ENCODE measurements at regions not wholly inside any gene's neighbourhood (a gene's known extent, or its start where the extent isn't known, plus 50 kb on each side); places are given as distances from the start of the nearest gene placed in this dataset.

- TF ChIP-seq CHD2 (IDR thresholded peaks at IDR 0.05; ENCODE audit: low read length, partially characterized antibody) (no peak), POLR2AphosphoS5 (IDR thresholded peaks at IDR 0.05; ENCODE audit: low read depth, low read length) (no peak), CTCF (IDR thresholded peaks at IDR 0.05) (no peak), MXI1 (IDR thresholded peaks at IDR 0.05; ENCODE audit: low read depth, low read length) (no peak), EZH2phosphoT487 (IDR thresholded peaks at IDR 0.05; ENCODE audit: borderline replicate concordance, low read depth) (no peak), RXRA (IDR thresholded peaks at IDR 0.05; ENCODE audit: borderline replicate concordance, low read depth) (no peak), MAX (IDR thresholded peaks at IDR 0.05; ENCODE audit: low read depth) (no peak), ELF1 (IDR thresholded peaks at IDR 0.05) (no peak), SIN3A (IDR thresholded peaks at IDR 0.05; ENCODE audit: borderline replicate concordance, low read depth, low read length) (no peak), GABPA (IDR thresholded peaks at IDR 0.05; ENCODE audit: low read depth) (no peak), YY1 (IDR thresholded peaks at IDR 0.05; ENCODE audit: low read depth) (no peak), EP300 (IDR thresholded peaks at IDR 0.05; ENCODE audit: borderline replicate concordance in 1 of 2, low read depth in 1 of 2, low read length in 1 of 2) (no peak)
Measured at GRCh38 chr3:22732641-22733040, 470.5 kb upstream of the UBE2E2 start.

Data from SK-N-SH (cell line).